ENCODE measurements at regions not wholly inside any gene's neighbourhood (a gene's known extent, or its start where the extent isn't known, plus 50 kb on each side); places are given as distances from the start of the nearest gene placed in this dataset.

- no peak for TF ChIP-seq CTCF (conservative IDR thresholded peaks at IDR 0.05 in 1 of 2, IDR thresholded peaks at IDR 0.05 in 1 of 2; ENCODE audit: extremely low read depth in 1 of 2, insufficient read depth in 1 of 2, low read depth in 1 of 2, low read length in 2 of 2)
- TF ChIP-seq EZH2 (IDR thresholded peaks at IDR 0.05; ENCODE audit: borderline replicate concordance, low read length), result no peak
Measured at GRCh38 chrX:109879991-109880390, 122.9 kb upstream of the TMEM164 start.
